Stimulated activated CD4-positive, alpha-beta T cell treated with anti-CD3 and anti-CD28 coated beads, Interleukin-1b, Interleukin-23, amount 100 ng/mL, for 4 hours (primary cell): ENCODE measurements at regions not wholly inside any gene's neighbourhood (a gene's known extent, or its start where the extent isn't known, plus 50 kb on each side); places are given as distances from the start of the nearest gene placed in this dataset.

Experiments used
- DNase-seq, 2 donors: peaks; one replicate each; pipeline ENCODE4 v3.0.0-alpha.2; 2020; ENCODE audit warnings: low read depth in 2 of 2

DNA sequence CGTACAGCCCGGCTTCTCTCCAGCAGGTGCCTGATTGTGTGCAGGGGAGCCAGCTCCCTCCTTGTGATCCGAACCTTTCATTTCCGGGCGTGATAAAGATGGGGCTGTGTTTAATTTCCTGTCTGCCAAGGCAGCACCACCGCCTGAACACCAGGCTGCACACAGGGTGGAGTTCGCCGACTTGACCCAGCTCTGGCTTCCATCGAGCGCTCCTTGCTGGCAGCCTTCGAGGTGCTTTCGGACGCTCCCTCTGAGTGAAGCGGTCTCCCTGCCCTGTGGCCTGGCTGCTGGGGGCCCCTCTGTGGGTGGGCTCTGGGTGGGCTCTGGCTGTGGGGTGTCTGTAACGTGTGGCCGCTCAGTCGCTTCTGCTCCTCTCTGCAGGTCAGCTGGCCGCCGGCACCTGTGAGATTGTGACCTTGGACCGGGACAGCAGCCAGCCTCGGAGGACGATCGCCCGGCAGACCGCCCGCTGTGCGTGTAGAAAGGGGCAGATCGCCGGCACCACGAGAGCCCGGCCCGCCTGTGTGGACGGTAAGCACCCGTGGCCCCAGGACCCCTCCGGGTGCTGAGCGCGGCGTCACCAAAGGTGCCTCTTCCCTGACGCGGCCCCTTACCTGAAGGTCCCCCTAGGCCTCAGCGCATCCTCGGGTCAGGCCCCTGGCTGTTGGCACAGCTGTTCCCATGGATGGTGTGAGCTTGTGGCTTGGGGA is 1181.3 kb downstream of the BRD1 start:
- no peak for DNase-seq

- DNase-seq, result no peak
These were observed 1181.9 kb downstream of the BRD1 start for GRCh38 chr22:48645766-48646165.

DNA sequence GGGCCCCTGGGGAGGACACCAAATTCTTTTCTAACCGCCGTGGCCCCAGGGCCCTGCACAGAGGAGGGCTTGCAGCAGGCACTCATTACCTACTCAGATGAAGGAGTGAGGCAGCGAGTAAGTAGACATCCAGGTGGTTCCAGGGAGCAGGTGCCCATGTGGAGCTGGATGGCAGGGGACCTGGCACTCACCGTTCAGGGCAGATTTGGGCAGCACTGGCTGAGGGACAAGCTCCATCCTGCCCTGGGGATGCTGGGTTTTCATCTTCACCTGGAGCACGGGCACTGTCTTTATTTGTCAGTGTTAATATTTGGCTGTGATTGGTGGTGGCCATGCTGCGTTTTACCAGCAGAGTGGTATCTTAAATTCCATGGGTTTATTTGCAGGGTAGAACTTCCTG is 1182.7 kb downstream of the BRD1 start:
- no peak for DNase-seq

DNA sequence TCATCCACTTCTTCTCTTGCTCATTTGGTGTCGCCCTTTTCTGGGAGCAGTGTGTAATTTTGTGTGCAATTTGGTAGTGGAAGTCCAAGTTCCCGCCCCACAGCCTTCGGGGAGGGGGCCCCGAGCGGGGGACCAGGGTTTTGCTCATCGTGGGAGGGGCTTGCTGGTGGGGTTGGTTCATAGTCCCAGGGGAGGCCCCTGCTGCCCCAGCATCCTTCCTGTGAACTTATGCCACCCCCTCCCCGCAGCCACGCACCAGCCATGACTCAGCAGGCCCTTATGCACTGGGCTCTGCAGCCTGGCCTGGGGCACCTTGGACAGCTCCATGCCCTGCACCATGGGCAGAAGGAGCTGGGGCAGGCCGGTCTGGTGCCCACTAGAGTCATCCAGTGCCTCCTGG is 1183.6 kb downstream of the BRD1 start:
- DNase-seq, result no peak

DNA sequence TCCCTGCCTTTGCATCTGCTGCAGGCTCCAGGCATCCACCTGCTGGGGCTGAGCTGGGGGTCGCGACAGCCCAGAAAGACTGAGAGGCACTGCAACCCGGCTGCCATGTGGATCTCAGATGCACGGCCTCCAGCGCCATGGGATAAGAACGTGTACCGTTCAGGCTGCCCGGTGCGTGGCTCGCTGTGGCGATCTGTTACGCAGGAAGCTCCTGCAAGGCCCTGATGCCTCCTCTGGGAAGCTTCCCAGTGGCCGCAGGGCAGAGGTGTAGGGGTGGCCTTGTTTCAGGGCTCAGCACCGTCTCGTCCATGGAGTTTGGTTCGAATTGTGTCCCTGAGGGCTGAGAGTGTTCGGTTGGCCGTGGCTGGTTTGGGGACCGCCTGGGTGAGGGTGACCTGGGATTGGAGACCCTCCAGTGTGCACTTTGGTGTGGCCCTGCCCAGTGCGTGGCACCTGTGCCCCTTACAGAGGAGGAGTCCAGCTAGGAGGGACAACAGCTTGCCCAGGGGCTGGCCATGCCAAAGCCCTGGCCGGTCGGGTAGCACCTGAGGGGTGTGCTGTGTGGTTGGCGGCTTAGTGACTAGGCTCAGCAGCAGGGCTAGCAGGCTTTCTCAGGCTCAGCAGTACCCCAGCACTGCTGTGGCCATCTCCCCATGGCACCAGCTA is 1184.5 kb downstream of the BRD1 start:
- no peak for DNase-seq

DNA sequence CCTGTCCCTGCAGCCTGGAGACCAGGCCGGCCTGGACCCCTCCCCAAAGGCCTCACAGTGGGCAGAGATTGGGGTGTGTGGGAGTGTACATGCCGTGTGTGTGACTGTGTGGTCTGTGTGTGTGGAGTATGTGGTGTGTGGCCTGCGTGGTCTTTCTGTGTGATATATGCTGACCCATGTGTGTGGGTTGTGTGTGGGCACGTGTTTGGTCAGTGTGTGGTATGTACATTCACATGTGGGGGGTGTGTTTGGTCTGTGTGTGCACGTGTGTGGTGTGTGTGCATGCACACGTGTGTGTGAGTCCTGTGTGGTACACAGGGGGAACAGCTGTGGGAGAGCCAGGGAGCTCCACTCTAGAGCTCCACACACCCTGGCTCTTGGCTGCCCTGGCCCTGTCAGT is 1185.1 kb downstream of the BRD1 start:
- DNase-seq, result no peak

DNA sequence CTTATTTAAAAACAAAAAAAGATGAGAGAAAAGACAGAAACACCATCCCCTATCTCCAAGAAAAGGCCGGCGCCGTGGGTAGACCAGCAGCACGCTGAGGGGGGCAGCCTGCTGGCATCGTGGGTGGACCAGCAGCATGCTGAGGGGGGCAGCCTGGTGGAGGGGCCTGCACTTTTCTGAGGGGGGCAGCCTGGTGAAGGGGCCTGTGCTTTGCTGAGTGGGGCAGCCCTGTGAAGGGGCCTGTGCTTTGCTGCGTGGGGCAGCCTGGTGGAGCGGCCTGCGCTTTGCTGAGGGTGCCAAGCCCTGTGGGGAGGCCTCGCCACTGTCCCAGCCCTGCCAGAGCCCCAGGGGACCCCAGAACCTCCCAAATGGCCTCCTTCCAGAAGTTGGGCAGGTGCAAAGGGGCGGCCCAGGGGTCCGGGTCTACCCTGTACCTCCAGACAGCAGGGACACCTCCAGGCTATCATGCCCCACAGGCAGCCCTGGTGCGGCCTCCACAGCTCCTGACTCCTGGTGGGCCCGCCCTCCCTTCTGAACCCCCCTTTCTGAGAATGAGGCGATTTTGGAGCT is 1185.7 kb downstream of the BRD1 start:
- DNase-seq, result no peak

DNA sequence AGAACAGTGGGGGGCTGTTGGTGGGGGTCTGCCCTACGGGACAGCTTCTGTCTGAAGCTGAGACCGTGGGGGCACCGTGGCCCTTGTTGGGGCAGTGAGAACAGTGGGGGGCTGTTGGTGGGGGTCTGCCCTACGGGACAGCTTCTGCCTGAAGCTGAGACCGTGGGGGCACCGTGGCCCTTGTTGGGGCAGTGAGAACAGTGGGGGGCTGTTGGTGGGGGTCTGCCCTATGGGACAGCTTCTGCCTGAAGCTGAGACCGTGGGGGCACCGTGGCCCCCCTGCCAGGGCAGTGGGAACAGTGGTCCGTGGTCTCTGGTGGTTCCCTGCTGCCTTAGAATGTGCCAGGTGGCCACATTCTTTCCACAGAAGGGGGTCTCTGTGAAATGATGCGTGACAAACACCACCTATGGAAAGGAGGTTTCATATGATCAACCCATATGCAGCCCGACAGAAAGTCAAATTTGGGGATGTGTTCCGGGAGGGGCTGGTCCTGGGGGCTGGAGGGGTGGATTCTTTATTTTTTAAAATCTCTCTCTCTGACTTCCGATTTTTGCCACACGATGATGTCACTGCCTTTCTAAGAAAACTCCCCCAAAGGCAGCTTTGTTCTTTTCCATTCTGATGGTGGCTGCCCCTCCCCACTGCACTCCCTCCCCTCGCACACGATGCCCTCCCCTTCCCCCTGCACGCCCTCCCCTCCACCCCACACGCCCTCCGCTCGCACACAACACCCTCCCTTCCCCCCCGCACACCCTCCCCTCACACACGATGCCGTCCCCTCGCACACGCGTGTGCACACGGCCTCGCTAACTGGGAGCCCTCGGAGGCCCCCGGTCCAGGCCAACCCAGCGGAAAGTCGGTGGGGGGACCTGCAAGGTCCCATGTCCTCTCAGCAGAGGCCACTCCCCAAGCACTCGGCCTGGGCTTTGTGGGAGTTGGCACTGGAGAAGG is 1186.5 kb downstream of the BRD1 start:
- no peak for DNase-seq

DNA sequence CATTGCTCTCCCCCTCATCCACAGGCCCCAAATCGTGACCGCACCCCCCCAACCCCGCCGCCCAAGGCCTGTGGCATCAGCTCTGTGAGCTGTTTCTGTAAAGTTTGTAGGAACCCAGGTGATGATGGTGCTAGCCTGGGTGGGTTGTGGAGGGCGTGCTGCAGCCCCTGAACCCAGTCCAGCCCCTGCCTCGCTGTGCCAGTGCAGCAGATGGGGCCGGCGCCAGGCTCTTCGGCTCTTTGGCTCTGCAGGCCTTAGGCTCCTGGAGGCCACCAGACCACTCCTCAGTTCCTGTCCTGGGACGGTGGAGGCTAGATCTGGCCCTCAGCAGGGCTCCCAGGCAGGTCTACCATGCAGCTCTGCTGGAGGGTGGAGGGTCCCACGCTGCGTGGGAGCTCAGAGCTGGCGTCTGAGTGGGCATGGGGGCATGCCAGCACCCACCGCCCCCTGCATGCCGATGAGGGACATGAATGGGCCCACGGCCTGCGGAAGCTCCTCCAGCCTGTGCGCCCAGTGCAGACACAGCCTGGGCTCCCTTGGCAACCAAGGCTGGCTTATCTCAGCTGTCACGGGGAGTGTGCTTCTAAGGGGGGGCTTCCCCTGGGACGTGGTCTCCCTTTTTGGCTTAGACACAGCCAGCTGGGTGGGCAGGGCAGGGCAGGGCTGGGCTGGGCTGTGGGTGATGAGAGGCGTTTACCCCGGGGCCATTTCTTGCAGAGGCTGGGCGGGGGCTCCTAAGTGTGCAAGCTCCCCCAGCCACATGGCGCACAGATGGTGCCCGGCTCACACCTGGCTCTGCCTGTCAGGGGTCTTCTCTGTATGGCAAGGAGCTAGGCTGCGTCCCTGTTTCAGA is 1187.6 kb downstream of the BRD1 start:
- DNase-seq, result no peak

GRCh38 chr22:48639021-48639795 is 1188.5 kb downstream of the BRD1 start:
- DNase-seq, result no peak

DNA sequence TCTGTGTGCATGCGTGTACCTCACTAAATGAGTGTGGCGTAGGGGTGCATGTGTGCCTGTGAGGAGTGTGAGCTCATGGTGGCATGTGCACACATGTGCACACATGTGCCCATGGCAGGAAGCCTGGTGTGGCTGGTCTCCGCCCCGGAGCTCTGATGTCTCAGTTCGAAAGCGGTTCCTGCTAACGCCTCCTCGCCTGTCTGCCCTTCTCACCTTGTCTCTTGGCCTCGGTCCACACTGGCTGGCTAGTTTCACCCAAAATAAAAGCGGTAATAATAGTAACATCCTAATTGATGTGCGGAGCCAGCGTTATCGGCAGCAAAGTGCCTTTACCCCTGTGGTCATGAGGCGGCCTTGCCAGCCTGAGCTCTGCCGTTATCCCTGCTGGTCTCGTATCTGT is 1190.4 kb downstream of the BRD1 start:
- no peak for DNase-seq

GRCh38 chr22:48636746-48637145 is 1190.9 kb downstream of the BRD1 start:
- no peak for DNase-seq

DNA sequence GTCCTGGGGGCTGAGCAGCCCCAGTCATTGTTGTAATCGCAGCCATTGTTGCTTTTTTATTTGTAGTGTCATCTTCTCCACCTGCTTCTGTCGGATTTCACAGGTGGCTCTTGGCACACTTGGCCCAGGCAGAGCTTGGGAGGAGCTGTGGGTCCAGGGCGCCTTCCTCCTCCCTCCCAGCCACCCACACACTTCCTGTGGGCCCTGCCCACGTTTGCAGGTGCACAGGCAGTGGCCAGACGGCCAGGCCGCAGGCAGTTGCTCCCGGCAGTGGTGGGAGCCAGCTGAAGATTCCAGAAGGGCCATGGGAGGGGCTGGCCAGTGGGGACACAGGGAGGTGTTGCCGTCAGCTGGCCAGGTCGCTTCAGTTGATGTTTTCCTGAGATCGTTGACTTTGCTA is 1191.9 kb downstream of the BRD1 start:
- DNase-seq, result no peak

GRCh38 chr22:48635031-48635430 is 1192.6 kb downstream of the BRD1 start:
- no peak for DNase-seq

- DNase-seq, result no peak
These were observed 1193.5 kb downstream of the BRD1 start for GRCh38 chr22:48633996-48634836.

DNA sequence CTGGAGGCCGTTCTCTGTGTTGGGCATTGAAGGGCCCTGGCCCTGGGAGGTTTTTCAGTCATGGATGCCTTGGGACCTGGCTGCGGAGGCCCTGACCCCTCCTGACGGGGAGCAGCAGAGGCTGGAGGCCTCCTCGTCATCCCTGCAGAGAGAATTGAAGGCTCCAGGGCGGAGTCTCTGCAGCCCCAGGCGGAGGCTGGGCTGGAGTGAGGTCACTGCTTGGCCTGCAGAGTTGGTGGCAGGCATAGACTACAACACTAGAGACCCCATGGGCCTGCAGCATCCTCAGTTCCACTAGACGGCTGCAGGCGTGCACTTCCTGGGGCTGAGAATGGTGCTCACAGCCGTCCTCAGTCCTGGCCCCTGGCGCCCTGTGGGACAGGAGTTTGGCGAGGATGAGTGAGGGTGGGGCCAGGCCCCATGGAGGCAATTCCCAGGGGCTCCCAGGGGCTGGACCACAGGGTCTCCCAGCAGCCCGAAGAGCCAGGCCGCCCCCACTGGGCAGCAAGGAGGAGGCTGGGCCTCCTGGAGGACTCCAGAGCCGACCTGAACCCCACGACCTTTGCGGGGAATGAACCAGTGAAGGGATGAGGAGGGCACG is 1194.9 kb downstream of the BRD1 start:
- DNase-seq, result no peak

- no peak for DNase-seq
These were observed 1196.3 kb downstream of the BRD1 start for GRCh38 chr22:48631288-48631863.

- DNase-seq, result no peak
These were observed 1196.8 kb downstream of the BRD1 start for GRCh38 chr22:48630848-48631247.

DNA sequence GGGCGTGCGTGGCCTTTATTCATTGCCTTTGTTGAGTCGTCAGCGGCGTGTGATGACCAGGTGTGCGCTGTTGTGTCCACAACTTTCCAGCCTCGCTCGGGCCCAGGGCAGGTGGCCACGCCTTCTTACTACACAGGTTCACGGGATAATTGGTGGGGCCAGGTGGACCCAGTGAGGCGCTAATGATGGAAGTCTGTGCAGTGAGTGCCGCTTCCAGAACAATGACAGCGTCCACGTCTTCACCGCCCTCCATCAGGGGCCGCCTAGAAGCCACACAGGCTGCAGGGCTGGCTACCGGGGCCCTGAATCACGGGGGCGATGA is 1197.3 kb downstream of the BRD1 start:
- DNase-seq, result no peak
